SK-N-SH (cell line): ENCODE measurements at regions not wholly inside any gene's neighbourhood (a gene's known extent, or its start where the extent isn't known, plus 50 kb on each side); places are given as distances from the start of the nearest gene placed in this dataset.

Experiments used
- CTCF ChIA-PET: fragments of 300-600, 350-600 bp; formaldehyde crosslinking; extraction: SDS; loops from one replicate; lab custom pipeline; 2021; lab: Yijun Ruan, JAX
- POLR2A ChIA-PET: fragments of 350-600 bp; sonication (Branson Sonifier 250); formaldehyde crosslinking; extraction: SDS; loops from one replicate; lab custom pipeline; 2020; ENCODE audit warnings: antibody characterized with exemption, inconsistent platforms; lab: Yijun Ruan, JAX
- DNase-seq: peaks from one replicate; pipeline ENCODE4 v3.0.0; 2012
- H2AFZ ChIP-seq: fragments of 200-600 bp; sonication (generic); 2 replicates; pipeline ENCODE4 v1.8.1; 2016; ENCODE audit warnings: antibody characterized with exemption, mild to moderate bottlenecking, low read depth
- H3F3A ChIP-seq: fragments of 200-600 bp; sonication (generic); replicated peaks from 2 replicates; pipeline ENCODE3; 2016; ENCODE audit warnings: antibody characterized with exemption, mild to moderate bottlenecking; ENCODE audit not compliant: insufficient read depth
- H3K27ac ChIP-seq, 2 experiments: fragments of 200-500 bp in 1 of 2; fragments of 200-600 bp in 1 of 2; sonication (Bioruptor generic) in 1 of 2; sonication (generic), shearing (Covaris generic) in 1 of 2; 2 replicates each; pipeline versions ENCODE4 v1.5.1 to v1.6.1; 2014 to 2016; ENCODE audit warnings: low read depth in 2 of 2, inconsistent platforms in 1 of 2, low read length in 1 of 2, mild to moderate bottlenecking in 1 of 2, mixed read lengths in 1 of 2
- H3K27me3 ChIP-seq: fragments of 200-600 bp; sonication (generic), shearing (Covaris generic); 2 replicates; pipeline ENCODE4 v1.6.1; 2016; ENCODE audit warnings: mixed run types; ENCODE audit not compliant: insufficient read depth
- H3K36me3 ChIP-seq, 2 experiments: fragments of 200-500 bp in 1 of 2; fragments of 200-600 bp in 1 of 2; sonication (Bioruptor generic) in 1 of 2; sonication (generic) in 1 of 2; replicated peaks in 1 of 2; 2 replicates each; pipeline versions ENCODE3 to v1.5.1; 2014 to 2016; ENCODE audit warnings: low read length in 1 of 2, mild to moderate bottlenecking in 1 of 2; ENCODE audit not compliant: insufficient read depth in 2 of 2, control insufficient read depth in 1 of 2
- H3K4me1 ChIP-seq, 2 experiments: fragments of 200-500 bp in 1 of 2; fragments of 200-600 bp in 1 of 2; sonication (Bioruptor generic) in 1 of 2; sonication (generic), shearing (Covaris generic) in 1 of 2; 2 replicates each; pipeline versions ENCODE4 v1.5.1 to v1.6.1; 2014 to 2016; ENCODE audit warnings: low read depth in 1 of 2, low read length in 1 of 2, mixed run types in 1 of 2; ENCODE audit not compliant: insufficient read depth in 2 of 2, control insufficient read depth in 1 of 2
- H3K4me2 ChIP-seq: fragments of 200-600 bp; sonication (generic), shearing (Covaris generic); 2 replicates; pipeline ENCODE4 v1.6.1; 2017; ENCODE audit warnings: mixed run types
- H3K4me3 ChIP-seq, 2 experiments: fragments of 200-500 bp in 1 of 2; fragments of 200-600 bp in 1 of 2; sonication (Bioruptor generic) in 1 of 2; sonication (generic), shearing (Covaris generic) in 1 of 2; 2 replicates each; pipeline versions ENCODE4 v1.5.1 to v1.8.1; 2014 to 2016; ENCODE audit warnings: low read depth in 2 of 2, inconsistent platforms in 1 of 2, low read length in 1 of 2, mild to moderate bottlenecking in 1 of 2, mixed read lengths in 1 of 2, moderate library complexity in 1 of 2
- H3K79me2 ChIP-seq: fragments of 200-600 bp; sonication (generic); 2 replicates; pipeline ENCODE4 v1.8.1; 2017; ENCODE audit warnings: mild to moderate bottlenecking; ENCODE audit not compliant: insufficient read depth
- H3K9ac ChIP-seq: fragments of 200-600 bp; sonication (generic); 2 replicates; pipeline ENCODE4 v1.6.1; 2017; ENCODE audit warnings: mixed run types
- H3K9me2 ChIP-seq: fragments of 200-600 bp; sonication (generic); 2 replicates; pipeline ENCODE4 v1.6.1; 2017; ENCODE audit warnings: mixed run types
- H3K9me3 ChIP-seq: fragments of 200-600 bp; sonication (generic); 2 replicates; pipeline ENCODE4 v1.6.1; 2017; ENCODE audit warnings: mixed run types, mild to moderate bottlenecking, moderate library complexity
- H4K20me1 ChIP-seq: fragments of 200-600 bp; sonication (generic); 2 replicates; pipeline ENCODE4 v1.6.1; 2017; ENCODE audit warnings: mild to moderate bottlenecking, mixed run types; ENCODE audit not compliant: insufficient read depth
- CHD2 ChIP-seq: fragments of 150-350 bp; IDR thresholded peaks from 2 replicates; pipeline ENCODE4 v1.6.1; 2018; ENCODE audit warnings: low read length; ENCODE audit not compliant: partially characterized antibody
- EP300 ChIP-seq, 2 experiments: IDR thresholded peaks; 2 replicates each; pipeline versions ENCODE4 v1.4.0 to v1.6.1; 2012; ENCODE audit warnings: borderline replicate concordance in 1 of 2, low read depth in 1 of 2, low read length in 1 of 2
- FOSL2 ChIP-seq: IDR thresholded peaks from 2 replicates; pipeline ENCODE4 v1.4.0; 2012; ENCODE audit warnings: low read depth, mild to moderate bottlenecking, moderate library complexity, borderline replicate concordance
- FOXJ3 ChIP-seq: sonication (generic); formaldehyde crosslinking; IDR thresholded peaks from 2 replicates; pipeline ENCODE4 v1.5.1; 2020; ENCODE audit warnings: mild to moderate bottlenecking, missing genetic modification reagents
- FOXM1 ChIP-seq: IDR thresholded peaks from 2 replicates; pipeline ENCODE4 v1.4.0; 2012; ENCODE audit warnings: low read depth, mild to moderate bottlenecking
- GATA2 ChIP-seq: sonication (generic); formaldehyde crosslinking; IDR thresholded peaks from 2 replicates; pipeline ENCODE4 v1.5.0; 2020; ENCODE audit warnings: mild to moderate bottlenecking, missing genetic modification reagents
- JUND ChIP-seq: IDR thresholded peaks from 2 replicates; pipeline ENCODE4 v1.4.0; 2012
- MEF2A ChIP-seq: IDR thresholded peaks from 2 replicates; pipeline ENCODE4 v1.4.0; 2012; ENCODE audit warnings: low read depth, borderline replicate concordance
- MXI1 ChIP-seq: IDR thresholded peaks from 2 replicates; pipeline ENCODE4 v1.6.1; 2012; ENCODE audit warnings: mild to moderate bottlenecking, low read depth, low read length, improper control_type of control experiment
- NRF1 ChIP-seq: IDR thresholded peaks from 2 replicates; pipeline ENCODE4 v1.6.1; 2012; ENCODE audit warnings: low read depth, mild to moderate bottlenecking, low read length
- PBX3 ChIP-seq: IDR thresholded peaks from 2 replicates; pipeline ENCODE4; 2012
- POLR2AphosphoS5 ChIP-seq: IDR thresholded peaks from 2 replicates; pipeline ENCODE4 v1.6.1; 2012; ENCODE audit warnings: low read depth, low read length
- RAD21 ChIP-seq: IDR thresholded peaks from 2 replicates; pipeline ENCODE4 v1.6.1; 2012; ENCODE audit warnings: mild to moderate bottlenecking, low read length
- RCOR1 ChIP-seq: fragments of 150-350 bp; IDR thresholded peaks from 2 replicates; pipeline ENCODE4 v1.6.1; 2017; ENCODE audit warnings: antibody characterized with exemption, low read length
- RXRA ChIP-seq: IDR thresholded peaks from 2 replicates; pipeline ENCODE4 v1.4.0; 2012; ENCODE audit warnings: low read depth, mild to moderate bottlenecking, borderline replicate concordance
- SIN3A ChIP-seq: IDR thresholded peaks from 2 replicates; pipeline ENCODE4 v1.6.1; 2012; ENCODE audit warnings: low read depth, mild to moderate bottlenecking, low read length, moderate library complexity, borderline replicate concordance
- TEAD4 ChIP-seq: IDR thresholded peaks from 2 replicates; pipeline ENCODE4 v1.4.0; 2012; ENCODE audit warnings: mild to moderate bottlenecking, borderline replicate concordance; ENCODE audit not compliant: insufficient read depth
- WGBS: methylation state at CpG from one replicate; pipeline ENCODE4 v1.1.6; 2017; ENCODE audit warnings: low lambda C conversion rate; 5-methylcytosine and 5-hydroxymethylcytosine counted together
- TF ChIP-seq, protein P1 (sequence below): IDR thresholded peaks from 2 replicates; pipeline ENCODE4 v1.4.0; 2012; ENCODE audit warnings: low read depth, borderline replicate concordance
- TF ChIP-seq, protein P2 (sequence below): fragments of 200-600 bp; sonication (generic); IDR thresholded peaks from 2 replicates; pipeline ENCODE4 v1.6.1; 2017; ENCODE audit warnings: antibody characterized with exemption, mild to moderate bottlenecking, moderate library complexity

DNA sequence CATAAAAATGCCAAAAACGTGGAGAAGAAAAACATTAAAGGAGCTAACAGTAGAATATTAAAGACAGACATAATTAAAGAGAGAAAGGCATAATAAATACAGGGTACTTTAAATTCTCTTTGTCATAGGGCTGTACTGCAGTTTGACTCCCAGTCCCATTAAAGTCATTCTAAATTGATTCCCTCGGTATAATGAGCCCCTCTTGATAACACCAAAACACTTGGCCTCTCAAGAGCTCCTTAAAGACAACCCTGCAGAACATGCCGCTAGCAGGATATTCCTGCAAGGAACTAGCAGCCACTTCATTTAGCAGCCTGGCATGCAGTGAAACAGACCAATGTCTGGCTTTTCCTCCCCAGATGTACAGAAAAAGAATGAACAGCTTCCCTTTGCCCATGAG, 273.8 kb upstream of the ESRRG start (continued):
- TF ChIP-seq RXRA (no peak), JUND (no peak), PBX3 (no peak), SIN3A (no peak), FOSL2 (no peak), TEAD4 (no peak), EP300 (IDR thresholded peaks at IDR 0.05; ENCODE audit: borderline replicate concordance in 1 of 2, low read depth in 1 of 2, low read length in 1 of 2) (no peak), FOXM1 (no peak), MXI1 (no peak), CHD2 (no peak), RCOR1 (no peak)
- TF ChIP-seq, protein P1, sequence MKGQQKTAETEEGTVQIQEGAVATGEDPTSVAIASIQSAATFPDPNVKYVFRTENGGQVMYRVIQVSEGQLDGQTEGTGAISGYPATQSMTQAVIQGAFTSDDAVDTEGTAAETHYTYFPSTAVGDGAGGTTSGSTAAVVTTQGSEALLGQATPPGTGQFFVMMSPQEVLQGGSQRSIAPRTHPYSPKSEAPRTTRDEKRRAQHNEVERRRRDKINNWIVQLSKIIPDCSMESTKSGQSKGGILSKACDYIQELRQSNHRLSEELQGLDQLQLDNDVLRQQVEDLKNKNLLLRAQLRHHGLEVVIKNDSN, result no peak

DNA sequence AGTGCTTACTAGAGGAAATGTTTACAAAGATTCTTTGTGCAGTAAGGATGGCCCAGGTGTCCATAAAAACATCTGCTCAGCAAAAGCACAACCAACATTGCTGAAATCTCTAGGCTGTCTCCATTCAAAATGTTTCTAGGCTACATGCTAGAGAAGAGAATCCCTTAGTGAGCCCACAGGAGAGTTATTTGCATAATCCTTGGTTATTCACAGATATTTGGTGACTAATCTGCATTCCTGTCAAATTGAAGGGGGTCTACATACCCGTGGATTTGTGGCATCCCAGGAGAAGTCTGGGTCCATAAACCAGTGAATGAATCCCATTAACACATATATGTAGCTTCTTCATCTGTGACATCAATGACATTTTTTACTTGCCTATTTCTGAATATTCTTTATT, 261.3 kb upstream of the ESRRG start:
- Histone ChIP-seq H3K79me2 (no peaks in the 10 kb centered on the region), H3K9ac (no peak overlapping the region), H3K36me3 (no peaks in the 10 kb centered on the region), H3K4me1 (no peaks in the 10 kb centered on the region), H3K4me2 (no peak overlapping the region), H4K20me1 (no peaks in the 10 kb centered on the region), H3K9me2 (no peaks in the 10 kb centered on the region), H3K9me3 (no peaks in the 10 kb centered on the region), H3K4me3 (no peak overlapping the region), H3K27me3 (no peaks in the 10 kb centered on the region), H3F3A (no peaks in the 10 kb centered on the region), H3K27ac (no peak overlapping the region), H2AFZ (no peak overlapping the region)
- POLR2A ChIA-PET, result no interaction called here
- DNase-seq, result no peak
- CTCF ChIA-PET, result no interaction called here
- no peak for TF ChIP-seq POLR2AphosphoS5
- 20% methylated on average over 1 of the region's 1 CpG for WGBS

DNA sequence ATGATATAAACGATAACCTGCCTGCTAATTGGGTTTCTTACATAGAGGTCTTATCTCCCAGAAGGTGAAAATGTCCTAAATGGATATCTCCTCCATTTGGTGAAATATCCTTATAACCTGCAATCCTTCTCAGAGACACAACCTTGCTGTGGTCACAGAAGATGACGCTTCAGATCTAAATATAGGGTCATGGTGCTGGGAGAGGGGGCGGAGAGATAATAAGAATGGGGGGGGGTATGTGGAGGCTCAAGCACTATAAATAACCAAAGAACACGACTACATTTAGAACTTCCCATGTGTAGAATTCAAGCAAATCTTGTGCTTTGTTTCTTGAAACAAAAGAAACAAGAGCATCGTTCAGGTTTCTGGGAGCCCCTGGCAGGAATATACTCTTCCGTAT, 260.6 kb upstream of the ESRRG start:
- 68% methylated on average over 6 of the region's 6 CpGs for WGBS
- Histone ChIP-seq H3K27ac (no peak overlapping the region), H3K79me2 (no peaks in the 10 kb centered on the region), H3K9me2 (no peaks in the 10 kb centered on the region), H3K9ac (no peak overlapping the region), H3K4me2 (no peak overlapping the region), H3F3A (no peaks in the 10 kb centered on the region), H3K9me3 (no peaks in the 10 kb centered on the region), H3K27me3 (no peaks in the 10 kb centered on the region), H4K20me1 (no peaks in the 10 kb centered on the region), H3K4me1 (no peaks in the 10 kb centered on the region), H3K4me3 (no peak overlapping the region), H3K36me3 (no peaks in the 10 kb centered on the region), H2AFZ (no peak overlapping the region)
- TF ChIP-seq GATA2 (CRISPR knock-in tag) (no peak), POLR2AphosphoS5 (no peak), FOXJ3 (CRISPR knock-in tag) (no peak), MEF2A (no peak), RAD21 (no peak), JUND (no peak), MXI1 (no peak), NRF1 (no peak), RXRA (no peak)
- TF ChIP-seq, protein P2, sequence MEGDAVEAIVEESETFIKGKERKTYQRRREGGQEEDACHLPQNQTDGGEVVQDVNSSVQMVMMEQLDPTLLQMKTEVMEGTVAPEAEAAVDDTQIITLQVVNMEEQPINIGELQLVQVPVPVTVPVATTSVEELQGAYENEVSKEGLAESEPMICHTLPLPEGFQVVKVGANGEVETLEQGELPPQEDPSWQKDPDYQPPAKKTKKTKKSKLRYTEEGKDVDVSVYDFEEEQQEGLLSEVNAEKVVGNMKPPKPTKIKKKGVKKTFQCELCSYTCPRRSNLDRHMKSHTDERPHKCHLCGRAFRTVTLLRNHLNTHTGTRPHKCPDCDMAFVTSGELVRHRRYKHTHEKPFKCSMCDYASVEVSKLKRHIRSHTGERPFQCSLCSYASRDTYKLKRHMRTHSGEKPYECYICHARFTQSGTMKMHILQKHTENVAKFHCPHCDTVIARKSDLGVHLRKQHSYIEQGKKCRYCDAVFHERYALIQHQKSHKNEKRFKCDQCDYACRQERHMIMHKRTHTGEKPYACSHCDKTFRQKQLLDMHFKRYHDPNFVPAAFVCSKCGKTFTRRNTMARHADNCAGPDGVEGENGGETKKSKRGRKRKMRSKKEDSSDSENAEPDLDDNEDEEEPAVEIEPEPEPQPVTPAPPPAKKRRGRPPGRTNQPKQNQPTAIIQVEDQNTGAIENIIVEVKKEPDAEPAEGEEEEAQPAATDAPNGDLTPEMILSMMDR, result no peak
- POLR2A ChIA-PET, result no interaction called here
- CTCF ChIA-PET, result no interaction called here
- DNase-seq, result no peak
